ENCODE measurements at regions not wholly inside any gene's neighbourhood (a gene's known extent, or its start where the extent isn't known, plus 50 kb on each side); places are given as distances from the start of the nearest gene placed in this dataset.

- no peak overlapping the region for H3K4me3 ChIP-seq (replicated peaks in 1 of 3; ENCODE audit: insufficient read depth in 1 of 3, low read depth in 2 of 3, low read length in 3 of 3)
- in situ Hi-C loops (cut with HindIII; ENCODE audit: extremely low pct_ligation_motif_present, low pct_unique_long_range_greater_than_20kb) = no loop called here
- no peak overlapping the region for H2AFZ ChIP-seq (ENCODE audit: low read length)
- TF ChIP-seq SP140L (CRISPR knock-in tag; IDR thresholded peaks at IDR 0.05; ENCODE audit: borderline replicate concordance) (no peak), MAFF (IDR thresholded peaks at IDR 0.05; ENCODE audit: low read depth, low read length) (peak; percentile 51; the same call in 1 of the 2 replicates), MAFK (conservative IDR thresholded peaks at IDR 0.05 in 1 of 2, IDR thresholded peaks at IDR 0.05 in 1 of 2; ENCODE audit: low read length in 2 of 2) (peak; percentile 46 to 69), ETV6 (CRISPR knock-in tag; conservative IDR thresholded peaks at IDR 0.05) (no peak), DMAP1 (CRISPR knock-in tag; IDR thresholded peaks at IDR 0.05) (no peak)
- no peaks in the 10 kb centered on the region for H3K36me3 ChIP-seq (replicated peaks in 1 of 2; ENCODE audit: control insufficient read depth in 1 of 2, insufficient read depth in 2 of 2, low read length in 2 of 2)
- no peaks in the 10 kb centered on the region for H3K79me2 ChIP-seq (ENCODE audit: insufficient read depth, low read length)
- H3K27ac ChIP-seq (ENCODE audit: extremely low read length, insufficient read depth, low read length) = no peak overlapping the region
- ATAC-seq (no peak), FAIRE-seq (no peak), DNase-seq (ENCODE audit: low spot score) (no peak)
- ChIA-PET POLR2A (no interaction called here), CTCF (ENCODE audit: low intra/inter-chr PET ratio, low total read pairs) (no interaction called here)
- no peak overlapping the region for H3K9ac ChIP-seq (ENCODE audit: insufficient read depth, low read depth, low read length)
- H3K4me1 ChIP-seq (ENCODE audit: insufficient read depth, low read length) = no peaks in the 10 kb centered on the region
- no TSS peak for BruUV-seq (replicated peaks)
- no peaks in the 10 kb centered on the region for H3K9me3 ChIP-seq (ENCODE audit: low read length)
- no peak overlapping the region for H3K4me2 ChIP-seq (ENCODE audit: low read depth, low read length)
- H4K20me1 ChIP-seq (ENCODE audit: insufficient read depth, low read length) = no peaks in the 10 kb centered on the region
- no peaks in the 10 kb centered on the region; a peak in 1 of 5 replicates for H3K27me3 ChIP-seq (ENCODE audit: control insufficient read depth in 1 of 2, insufficient read depth in 2 of 2, low read length in 2 of 2)
- intact Hi-C loops (cut with micrococcal nuclease; ENCODE audit: unreplicated experiment) = no loop called here
Measured at GRCh38 chr6:100965067-100965466, 83.9 kb upstream of the ASCC3 start.

GRCh38 chr6:100968949-100969348, 87.8 kb upstream of the ASCC3 start:
- H3K4me2 ChIP-seq (ENCODE audit: low read depth, low read length) = peak overlapping the region; percentile 39; the same call in 1 of the 2 replicates
- intact Hi-C loops (cut with micrococcal nuclease; ENCODE audit: unreplicated experiment) (no loop called here), in situ Hi-C loops (cut with HindIII; ENCODE audit: extremely low pct_ligation_motif_present, low pct_unique_long_range_greater_than_20kb) (no loop called here)
- no peaks in the 10 kb centered on the region for H3K36me3 ChIP-seq (replicated peaks in 1 of 2; ENCODE audit: control insufficient read depth in 1 of 2, insufficient read depth in 2 of 2, low read length in 2 of 2)
- H4K20me1 ChIP-seq (ENCODE audit: insufficient read depth, low read length) = no peaks in the 10 kb centered on the region
- ATAC-seq (peak; percentile 91), FAIRE-seq (no peak), DNase-seq (ENCODE audit: low spot score) (peak; percentile 40)
- POLR2A ChIA-PET = no interaction called here
- CTCF ChIA-PET (ENCODE audit: low intra/inter-chr PET ratio, low total read pairs) = no interaction called here
- H3K79me2 ChIP-seq (ENCODE audit: insufficient read depth, low read length) = no peaks in the 10 kb centered on the region
- no TSS peak for BruUV-seq (replicated peaks)
- H3K4me1 ChIP-seq (ENCODE audit: insufficient read depth, low read length) = no peaks in the 10 kb centered on the region
- WGBS (ENCODE audit: low lambda C conversion rate) = 0% methylated on average over 1 of the region's 6 CpGs
- H3K9ac ChIP-seq (ENCODE audit: insufficient read depth, low read depth, low read length) = no peak overlapping the region
- H3K4me3 ChIP-seq (replicated peaks in 1 of 3; ENCODE audit: insufficient read depth in 1 of 3, low read depth in 2 of 3, low read length in 3 of 3) = no peak overlapping the region
- H2AFZ ChIP-seq (ENCODE audit: low read length) = no peak overlapping the region
- no peaks in the 10 kb centered on the region for H3K27me3 ChIP-seq (ENCODE audit: control insufficient read depth in 1 of 2, insufficient read depth in 2 of 2, low read length in 2 of 2)
- H3K27ac ChIP-seq (ENCODE audit: extremely low read length, insufficient read depth, low read length) = no peak overlapping the region
- H3K9me3 ChIP-seq (ENCODE audit: low read length) = no peaks in the 10 kb centered on the region
- TF ChIP-seq ZNF276 (CRISPR knock-in tag; IDR thresholded peaks at IDR 0.05; ENCODE audit: low read depth) (no peak), YY1 (IDR thresholded peaks at IDR 0.05; ENCODE audit: insufficient read depth, insufficient replicate concordance, low read depth, low read length) (peak; percentile 42), STAG1 (CRISPR knock-in tag; IDR thresholded peaks at IDR 0.05) (peak; percentile 34; the same call in 1 of the 2 replicates), IRF2 (CRISPR knock-in tag; IDR thresholded peaks at IDR 0.05) (no peak), MNT (IDR thresholded peaks at IDR 0.05) (no peak), FOXC1 (CRISPR knock-in tag; IDR thresholded peaks at IDR 0.05; ENCODE audit: borderline replicate concordance) (no peak), HDAC1 (CRISPR knock-in tag; IDR thresholded peaks at IDR 0.05) (no peak), SCMH1 (CRISPR knock-in tag; IDR thresholded peaks at IDR 0.05; ENCODE audit: borderline replicate concordance) (no peak), CREB3 (CRISPR knock-in tag; IDR thresholded peaks at IDR 0.05) (no peak)
